HG03135 (cell line): ENCODE measurements at regions not wholly inside any gene's neighbourhood (a gene's known extent, or its start where the extent isn't known, plus 50 kb on each side); places are given as distances from the start of the nearest gene placed in this dataset.

ENCODE experiments used
- ATAC-seq: cut with Tn5 transposase; IDR thresholded peaks from one replicate; pipeline ENCODE4 v1.9.1; 2021; ENCODE audit warnings: mild to moderate bottlenecking, moderate library complexity; ENCODE audit not compliant: unreplicated experiment

DNA sequence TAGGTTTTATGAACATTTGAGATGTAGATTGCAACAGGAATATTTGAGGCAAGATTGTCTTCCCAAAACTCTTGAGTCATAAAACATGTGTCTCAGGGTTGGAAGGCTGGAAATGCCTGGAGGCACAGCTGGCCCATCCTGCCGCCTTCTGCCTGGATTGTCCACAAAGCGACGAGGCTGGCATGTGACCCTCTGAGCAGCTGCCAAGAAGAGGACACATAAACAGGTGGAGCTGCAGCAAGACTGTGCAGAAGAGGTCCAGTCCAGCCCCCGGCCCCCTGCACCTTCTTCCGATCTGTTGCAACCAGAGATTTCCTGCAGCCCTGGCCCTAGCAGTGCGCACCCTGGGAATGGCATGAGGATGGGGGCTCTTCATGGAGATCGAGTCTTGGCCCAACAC, 101.9 kb upstream of the BCOR start:
- ATAC-seq, result no peak

DNA sequence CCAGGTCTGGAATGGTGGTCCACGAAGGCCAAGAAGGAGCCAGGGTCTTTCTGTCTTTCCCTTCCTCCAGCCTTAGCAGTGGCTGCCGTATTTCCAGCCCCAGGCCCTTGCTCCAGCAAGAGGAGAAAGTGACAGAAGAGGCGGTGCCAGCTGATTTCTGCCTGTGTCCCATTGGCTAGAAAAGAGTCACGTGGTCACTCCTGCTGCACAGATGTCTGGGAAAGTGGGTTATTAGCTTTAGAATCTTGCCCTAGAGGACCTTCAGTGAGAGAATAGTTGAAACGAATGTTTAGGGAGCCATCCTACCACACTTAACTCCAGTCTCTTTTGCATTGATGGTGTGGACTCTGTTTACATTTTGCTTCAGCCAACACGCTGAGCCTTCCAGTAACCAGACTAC, 99.3 kb upstream of the BCOR start:
- ATAC-seq, result no peak

DNA sequence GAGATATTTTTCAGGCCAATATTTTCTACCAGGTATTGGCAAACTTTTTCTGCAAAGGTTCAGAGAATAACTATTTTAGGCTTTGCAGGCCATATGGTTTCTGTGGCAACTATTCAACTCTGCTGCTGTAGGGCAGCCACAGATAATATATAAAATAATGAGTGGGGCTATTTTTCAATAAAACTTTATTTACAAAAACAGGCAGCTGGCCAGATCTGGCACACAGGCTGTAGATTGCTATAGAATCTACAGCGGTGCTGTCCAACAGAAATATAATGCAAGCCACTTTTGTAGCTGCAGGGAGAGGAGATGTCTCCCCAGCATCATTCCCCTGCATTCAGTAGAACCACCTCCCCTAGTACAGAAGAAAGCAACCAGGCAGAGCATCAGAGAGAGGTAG, 97.6 kb upstream of the BCOR start:
- ATAC-seq, result no peak

DNA sequence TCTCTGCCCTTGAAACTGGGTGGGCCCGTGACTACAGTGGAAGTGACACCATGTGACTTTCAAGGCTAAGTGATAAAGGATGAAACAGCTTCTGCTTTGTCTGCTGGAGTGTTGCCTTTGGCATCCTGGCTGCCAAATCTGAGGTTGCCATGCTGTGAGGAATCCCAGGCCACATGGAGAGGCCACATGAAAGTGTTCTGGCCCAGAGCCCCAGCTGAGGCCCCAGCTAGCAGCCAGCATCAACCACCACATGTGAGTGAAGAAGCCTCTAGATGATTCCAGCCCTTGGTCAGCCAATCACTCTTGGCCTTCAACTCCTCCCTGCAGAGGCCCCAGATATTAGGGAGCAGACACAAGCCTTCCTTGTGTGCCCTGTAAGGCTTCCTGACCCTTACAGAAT, 94.4 kb upstream of the BCOR start:
- no peak for ATAC-seq

DNA sequence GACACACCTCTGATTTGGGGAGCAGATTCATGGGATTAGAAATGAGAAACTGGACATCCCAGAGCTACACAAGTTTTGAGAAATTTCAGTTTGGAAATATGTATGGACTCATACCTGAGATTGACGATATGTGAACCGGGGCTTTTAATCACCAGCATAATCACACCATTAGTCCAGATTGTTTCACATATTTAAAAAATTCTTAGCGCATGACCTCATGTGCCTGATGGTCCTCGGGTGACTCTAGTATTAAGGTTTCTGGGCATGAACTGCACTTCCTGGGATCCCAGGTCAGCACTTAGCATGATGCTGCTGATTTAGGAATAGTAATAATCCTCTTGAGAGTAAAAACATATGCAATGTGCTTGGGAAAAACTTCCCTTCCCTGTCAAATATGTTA, 91.9 kb upstream of the BCOR start:
- no peak for ATAC-seq

DNA sequence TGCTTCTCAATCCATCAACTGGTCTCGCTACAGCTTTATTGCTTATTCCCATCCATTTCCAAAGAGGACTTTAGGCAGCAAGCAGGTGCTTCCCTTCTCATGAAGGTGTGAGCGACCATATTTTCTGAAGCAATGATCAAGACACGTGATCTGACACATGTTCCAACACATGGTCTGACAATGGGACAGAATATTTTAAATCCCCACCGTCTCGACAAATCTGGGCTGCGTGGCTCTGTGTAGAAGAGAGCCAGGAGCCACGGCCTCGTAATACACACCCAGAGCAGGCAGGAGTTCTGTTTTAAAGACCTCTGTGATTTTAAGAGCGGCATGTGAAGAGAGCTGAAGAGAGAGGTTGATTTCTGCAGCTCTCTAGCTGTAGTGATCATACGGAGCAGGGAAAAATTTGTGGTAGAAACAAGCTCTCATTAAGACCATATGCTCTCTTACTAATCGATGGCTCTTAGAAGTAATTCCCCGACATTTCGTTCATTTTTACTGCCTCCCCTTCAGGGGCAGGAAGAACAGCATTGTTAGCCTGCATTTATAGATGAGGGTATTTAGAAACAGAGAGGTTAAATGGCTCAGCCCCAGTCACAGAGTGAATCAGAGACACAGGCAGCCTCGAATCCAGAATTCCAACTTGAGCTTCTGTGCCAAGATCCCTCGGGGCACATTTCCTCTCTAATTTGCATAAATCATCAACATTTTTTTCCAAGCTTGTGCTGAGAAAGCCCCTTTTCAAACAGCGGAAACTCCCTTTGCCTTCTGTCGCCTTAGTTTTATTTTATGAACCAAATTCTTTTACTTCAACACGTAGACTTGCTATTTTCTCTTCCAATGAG, 91.0 kb upstream of the BCOR start:
- ATAC-seq, result no peak

DNA sequence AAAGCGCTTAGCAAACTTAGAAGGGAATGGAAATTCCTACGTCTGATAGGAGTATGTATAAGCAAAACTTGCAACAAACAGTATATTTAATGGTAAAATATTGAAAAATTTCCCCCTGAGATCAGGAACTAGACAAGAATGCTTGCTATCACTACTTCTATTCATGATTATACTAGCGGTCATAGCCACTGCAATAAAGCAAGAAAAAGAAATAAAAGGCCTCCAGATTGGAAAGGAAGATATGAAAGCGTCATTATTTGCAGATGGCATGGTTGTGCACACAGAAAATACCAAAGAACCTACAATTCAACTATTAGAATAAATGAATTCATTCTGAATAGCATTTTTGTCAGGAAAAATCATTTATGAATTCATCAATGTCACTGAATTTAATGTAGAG, 87.2 kb upstream of the BCOR start:
- no peak for ATAC-seq

DNA sequence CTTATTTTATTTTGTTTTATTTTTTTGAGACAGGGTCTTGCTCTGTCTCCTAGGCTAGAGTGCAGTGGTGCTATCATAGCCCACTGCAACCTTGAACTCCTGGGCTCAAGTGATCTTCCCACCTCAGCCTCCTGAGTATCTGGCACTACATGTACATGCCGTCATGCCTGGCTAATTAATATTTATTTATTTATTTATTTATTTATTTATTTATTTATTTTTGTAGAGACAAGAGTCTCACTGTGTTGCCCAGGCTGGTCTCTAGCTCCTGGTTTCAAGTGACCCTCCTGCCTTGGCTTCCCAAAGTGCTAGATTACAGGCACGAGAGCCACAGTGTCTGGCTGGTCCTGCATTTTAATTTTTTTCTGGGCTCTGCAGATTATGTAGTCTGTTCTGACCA, 84.9 kb upstream of the BCOR start:
- ATAC-seq, result no peak

DNA sequence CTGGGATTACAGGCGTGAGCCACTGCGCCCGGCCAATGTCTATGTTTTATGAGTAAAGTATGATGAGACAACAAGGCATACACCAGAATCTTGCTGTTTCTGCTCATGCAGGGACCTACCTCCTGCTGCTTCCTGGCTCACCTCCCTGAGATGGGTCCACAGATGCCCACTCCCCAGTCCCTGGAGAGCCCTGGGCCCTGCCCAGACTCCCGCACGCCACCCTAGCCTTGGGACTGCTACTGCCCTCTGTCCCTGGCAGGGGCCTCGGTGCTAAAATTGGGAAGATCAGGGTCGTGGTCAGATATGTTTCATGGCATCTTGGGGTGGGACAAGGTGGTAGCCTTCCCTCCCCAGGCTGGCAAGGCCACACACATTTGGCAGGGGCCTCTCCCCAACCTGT, 84.3 kb upstream of the BCOR start:
- no peak for ATAC-seq

DNA sequence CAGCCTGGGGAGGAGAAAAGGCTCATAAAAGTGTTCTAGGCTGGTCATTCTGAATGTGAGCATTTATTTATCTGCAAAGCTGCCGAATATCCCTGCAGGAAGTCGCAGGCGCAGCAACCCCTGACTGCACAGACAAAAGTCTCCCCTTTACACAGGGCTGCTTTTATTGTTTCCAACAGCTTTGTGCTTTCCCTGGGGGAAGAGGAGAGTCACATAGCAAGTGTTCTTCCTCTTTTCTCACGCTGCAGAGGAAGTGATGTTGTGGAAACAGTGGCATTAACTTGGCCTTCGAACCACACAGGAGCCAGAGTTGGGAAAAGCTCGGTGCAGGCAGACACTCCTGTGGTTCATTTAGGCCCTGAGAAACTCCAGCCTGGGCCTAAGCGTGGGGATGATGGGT, 81.5 kb upstream of the BCOR start:
- ATAC-seq, result no peak

DNA sequence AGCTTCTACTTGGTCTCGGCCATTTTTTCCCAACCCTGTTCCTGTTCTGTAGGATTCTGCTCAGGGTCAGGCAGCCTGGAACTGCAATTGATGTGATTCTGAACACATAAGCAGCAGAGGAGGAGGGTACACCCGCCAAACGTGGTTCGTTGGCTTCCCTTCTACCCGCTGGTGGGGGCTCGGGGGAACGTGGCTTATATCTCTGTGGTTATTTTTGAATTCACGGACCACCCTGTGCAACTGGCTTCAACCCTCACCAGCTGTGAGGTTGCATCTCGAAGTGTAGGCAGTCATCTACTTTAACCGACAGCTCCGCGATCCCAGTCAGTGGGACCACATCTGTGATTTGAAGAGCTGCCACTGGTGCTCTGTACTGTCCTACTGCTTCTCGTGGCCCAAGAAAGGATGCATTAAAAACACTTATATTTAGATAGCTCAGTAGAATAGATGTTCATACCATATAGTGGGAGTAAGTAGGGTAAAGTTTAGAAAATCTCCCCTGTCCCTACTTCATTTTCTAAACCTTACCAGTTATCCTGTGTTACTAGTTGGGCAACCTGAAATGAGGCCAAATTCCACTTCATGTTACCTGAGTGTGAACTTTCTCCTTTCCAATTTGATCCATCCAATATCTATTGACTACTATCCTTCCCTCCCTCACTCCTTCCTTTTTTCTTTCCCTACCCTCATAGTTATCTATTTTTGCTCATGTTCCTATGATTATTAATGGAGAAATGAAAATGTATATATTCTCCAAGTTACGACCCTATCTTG, 80.4 kb upstream of the BCOR start:
- no peak for ATAC-seq

DNA sequence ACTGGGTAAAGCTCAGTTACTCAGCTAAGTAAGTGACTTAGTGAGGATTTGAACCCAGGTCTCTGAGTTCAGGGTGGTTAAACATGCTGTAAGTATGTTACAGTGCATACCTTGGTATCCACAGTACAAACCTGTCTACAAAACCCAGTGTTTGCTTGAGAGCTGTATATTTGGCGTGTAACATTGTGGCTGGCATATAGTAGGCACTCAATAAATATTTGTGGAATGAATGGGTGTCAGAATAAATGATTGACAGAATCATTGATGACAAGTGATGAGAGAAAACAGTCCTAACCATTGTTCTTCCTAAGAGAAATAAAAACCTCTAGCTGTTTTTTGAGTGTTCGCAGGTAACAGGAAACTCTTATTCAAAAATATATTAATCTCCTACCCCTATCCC, 79.7 kb upstream of the BCOR start:
- no peak for ATAC-seq

DNA sequence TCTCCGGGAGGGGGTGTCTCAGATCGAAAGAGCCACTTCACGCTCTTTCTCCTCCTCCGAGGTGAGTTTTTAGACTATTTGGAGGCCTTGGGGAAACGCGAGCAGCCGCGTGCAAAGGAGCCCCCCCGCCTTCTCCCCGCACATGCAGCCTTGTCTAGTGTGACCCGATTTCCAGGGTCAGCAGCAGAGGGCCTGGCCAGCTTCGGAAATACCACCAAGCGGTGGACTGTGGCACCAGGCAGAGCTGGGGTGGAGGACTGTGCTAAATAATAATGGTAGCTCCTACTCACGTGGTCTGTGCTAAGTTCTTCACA, 79.3 kb upstream of the BCOR start:
- no peak for ATAC-seq

DNA sequence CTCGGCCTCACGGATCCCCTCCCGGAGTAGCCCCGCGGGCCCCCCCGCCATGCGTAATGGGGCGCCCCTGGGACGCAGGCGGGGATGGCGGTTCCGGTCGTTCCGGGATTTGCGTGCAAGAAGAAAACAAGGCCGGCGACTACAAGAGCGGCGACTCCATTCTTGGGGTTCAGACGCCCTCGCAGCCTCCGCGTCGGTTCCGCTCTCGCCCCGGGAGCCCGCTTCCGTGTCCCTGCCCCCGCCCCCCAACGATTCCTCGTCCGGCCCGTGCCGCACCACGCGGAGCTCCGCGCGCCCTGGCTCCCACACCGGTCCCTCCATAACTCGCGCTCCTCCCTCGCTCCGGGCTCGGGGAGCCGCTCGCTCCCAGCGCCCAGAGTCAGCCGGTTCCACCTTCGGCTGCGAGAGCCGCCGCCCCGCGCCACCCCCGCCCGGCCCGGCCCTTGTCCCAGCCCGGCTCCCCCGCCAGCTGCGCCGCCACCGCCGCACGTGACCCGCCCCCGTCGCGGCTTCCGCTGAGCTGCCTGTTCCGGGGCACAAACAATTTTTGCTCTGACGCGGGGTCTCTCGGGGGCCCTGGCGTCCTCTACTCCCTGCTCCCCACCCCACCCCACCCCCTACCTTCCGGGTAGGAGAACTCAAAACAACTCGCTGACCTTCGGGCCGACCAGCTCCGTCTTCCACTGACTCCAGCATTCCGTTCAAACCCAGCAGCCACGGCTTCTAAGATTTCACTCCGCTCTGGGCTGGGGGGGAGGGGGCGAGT, 78.8 kb upstream of the BCOR start:
- no peak for ATAC-seq

DNA sequence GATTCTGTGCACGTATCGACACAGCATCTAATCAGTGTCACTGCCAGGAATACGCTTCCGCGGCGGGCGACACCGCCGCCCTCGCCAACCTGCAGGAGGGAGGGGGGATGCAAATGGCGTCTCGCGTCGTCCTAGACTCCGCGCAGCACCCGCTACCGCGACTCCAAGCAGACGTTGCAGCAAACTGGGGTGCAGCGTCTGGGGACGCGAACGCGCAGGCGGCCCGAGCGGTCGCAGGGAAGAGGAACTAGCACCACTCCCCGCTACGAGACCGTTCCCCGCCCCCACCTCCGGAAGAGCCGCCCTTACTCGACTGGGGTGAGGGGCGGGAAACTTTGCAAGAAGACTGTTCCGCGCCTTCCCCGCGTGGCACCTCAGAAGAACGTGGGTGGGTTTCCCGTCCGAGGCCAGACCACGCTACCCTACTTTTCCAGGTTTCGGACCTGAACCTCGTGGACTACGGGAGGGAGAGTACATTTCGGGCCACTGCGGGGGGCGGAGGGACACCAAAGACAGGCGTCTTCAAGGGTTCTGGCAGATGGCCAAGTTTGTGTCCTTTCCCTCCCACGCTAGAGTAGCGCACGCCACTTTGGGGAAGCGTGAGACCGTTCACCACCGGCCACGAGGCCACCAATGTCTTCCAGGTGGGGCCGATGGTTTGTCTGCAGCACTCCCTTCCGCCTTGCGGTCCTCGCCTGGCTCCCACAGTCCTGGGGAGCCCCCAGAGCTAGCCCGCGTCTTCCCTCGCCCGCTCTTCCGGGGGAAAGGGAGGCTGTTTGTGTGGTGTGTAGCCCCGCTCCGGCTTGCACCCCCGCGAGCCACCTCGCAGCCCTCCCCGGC, 78.0 kb upstream of the BCOR start:
- no peak for ATAC-seq

DNA sequence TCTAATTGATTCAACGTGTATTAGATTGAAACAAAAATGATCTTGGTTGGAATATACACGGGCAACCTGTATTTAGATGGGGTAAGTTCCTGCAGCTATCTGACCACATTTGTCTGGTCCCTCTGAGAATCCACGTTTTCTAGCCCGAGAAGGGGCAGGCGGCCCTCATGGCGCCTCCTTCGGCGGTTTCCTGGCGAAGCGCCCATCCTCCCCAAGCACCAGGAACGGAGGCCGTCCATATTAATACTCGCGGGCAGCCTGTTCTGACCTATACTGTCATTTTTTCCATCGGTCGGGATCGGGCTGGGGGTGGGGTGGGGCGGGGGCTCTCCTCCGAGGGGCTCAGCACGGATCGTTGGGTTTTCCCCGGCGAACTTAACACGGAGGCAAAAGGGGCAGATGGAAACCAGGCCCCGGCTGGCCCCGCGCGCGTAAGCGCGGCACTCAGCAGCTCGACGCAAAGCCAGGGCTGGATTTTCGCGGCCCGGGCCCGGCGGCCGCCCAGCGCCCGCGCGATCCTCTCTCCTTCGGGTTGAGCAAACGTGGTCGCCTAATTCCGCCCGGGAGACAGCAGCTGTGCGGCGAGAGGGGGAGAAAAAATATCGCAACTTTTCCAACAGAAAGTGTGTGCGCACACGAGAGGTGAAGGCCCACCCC, 77.2 kb upstream of the BCOR start:
- ATAC-seq, result no peak

DNA sequence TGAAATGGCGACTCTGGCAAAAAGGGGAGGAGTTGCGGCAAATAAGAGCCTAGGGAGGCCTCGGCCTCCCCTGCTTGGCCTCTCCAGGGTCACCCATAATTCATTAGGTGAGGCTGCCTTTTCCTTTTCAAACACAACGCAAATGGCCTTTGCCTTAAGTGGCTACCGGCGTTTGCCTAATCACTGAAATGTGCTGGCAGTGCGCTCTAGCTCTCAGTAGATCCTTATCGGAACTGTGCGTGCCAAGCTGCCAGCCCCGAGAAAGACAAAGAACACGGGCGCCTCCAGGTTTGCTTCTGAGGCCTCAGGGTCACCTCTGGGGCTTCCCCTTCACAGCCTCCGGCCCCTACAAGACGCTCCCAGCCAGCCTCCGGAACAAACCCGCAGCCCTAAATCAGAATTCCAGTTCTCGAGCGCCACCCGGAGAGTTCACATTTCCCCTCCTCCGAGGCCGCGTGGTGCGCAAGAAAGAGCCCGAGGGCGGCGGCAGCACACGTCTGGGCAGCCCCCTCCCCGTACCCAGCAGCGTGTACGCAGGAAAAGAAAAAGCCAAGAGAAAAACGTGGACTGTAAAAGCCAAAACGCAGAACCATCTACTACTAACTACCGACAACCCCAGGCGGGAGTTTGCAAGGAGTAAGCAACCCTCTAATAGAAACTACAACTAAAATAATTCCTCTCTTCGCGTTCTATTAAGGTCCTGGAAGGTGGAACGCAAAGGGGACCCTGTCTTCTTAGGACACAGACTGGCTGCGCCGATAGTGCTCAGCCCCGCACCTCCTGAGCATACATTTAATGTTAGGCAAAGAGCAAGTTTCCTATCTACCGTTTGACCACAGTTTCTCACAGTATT, 76.5 kb upstream of the BCOR start:
- ATAC-seq, result no peak

DNA sequence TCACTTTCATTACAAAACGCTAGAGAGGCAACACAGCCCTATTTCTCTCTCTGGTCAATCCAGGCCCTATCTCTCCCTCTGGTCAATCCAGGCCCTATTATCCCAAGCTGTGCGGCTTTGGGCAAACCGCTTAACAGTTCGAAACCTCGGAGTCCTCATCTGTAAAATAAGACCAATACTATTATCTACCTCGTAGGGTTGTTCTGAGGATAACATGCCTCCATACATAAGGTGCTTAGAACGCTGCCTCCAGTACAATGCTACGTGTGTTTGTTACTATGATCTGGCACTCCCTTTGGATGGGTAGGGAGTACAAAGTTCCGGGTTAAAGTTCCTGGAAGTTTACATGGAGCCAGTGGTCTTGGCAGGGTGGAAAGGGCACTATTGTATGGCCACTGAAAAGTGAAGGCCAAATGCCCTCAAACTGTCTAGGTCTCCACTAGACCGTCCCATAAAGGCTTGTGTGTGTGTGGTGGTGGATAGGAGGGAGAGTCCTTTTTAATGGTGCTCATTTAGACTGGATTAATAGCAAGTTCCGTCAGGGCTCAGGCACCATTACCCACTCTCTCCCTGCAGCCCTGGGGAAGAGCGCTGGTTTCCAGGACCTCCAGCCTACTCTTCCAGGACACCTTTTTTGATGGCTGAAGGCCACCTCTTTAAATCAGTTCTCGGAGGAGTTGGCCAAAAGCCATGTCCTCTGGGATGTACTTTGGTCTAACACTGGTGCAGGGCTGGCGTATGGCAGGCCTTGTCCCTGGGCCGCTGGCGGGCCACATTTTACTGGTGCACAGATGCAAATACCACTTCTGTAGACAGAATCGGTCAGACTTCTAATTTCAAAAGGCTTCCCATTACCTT, 75.6 kb upstream of the BCOR start:
- no peak for ATAC-seq
